H9 (cell line): ENCODE measurements at regions not wholly inside any gene's neighbourhood (a gene's known extent, or its start where the extent isn't known, plus 50 kb on each side); places are given as distances from the start of the nearest gene placed in this dataset.

Source experiments
- DNase-seq: peaks from one replicate; pipeline ENCODE4 v3.0.0-alpha.2; 2017
- H2AFZ ChIP-seq: one replicate; pipeline ENCODE4 v1.6.1; 2013; ENCODE audit warnings: mild to moderate bottlenecking, low read length, control low read depth, moderate library complexity
- H2AK5ac ChIP-seq: 2 replicates; pipeline ENCODE4 v1.6.1; 2013; ENCODE audit warnings: low read length, control low read depth, mixed read lengths; ENCODE audit not compliant: insufficient read length
- H2BK120ac ChIP-seq: one replicate; pipeline ENCODE4 v1.6.1; 2013; ENCODE audit warnings: low read depth, mild to moderate bottlenecking, low read length, control low read depth, inconsistent platforms; ENCODE audit not compliant: poor library complexity, severe bottlenecking
- H2BK12ac ChIP-seq: 2 replicates; pipeline ENCODE4 v1.6.1; 2013; ENCODE audit warnings: low read length, control low read depth, mixed read lengths, low read depth; ENCODE audit not compliant: insufficient read length
- H2BK15ac ChIP-seq: 2 replicates; pipeline ENCODE4 v1.6.1; 2013; ENCODE audit warnings: low read depth, low read length, control low read depth
- H2BK20ac ChIP-seq: one replicate; pipeline ENCODE4 v1.6.1; 2013; ENCODE audit warnings: low read depth, mild to moderate bottlenecking, low read length, control low read depth, inconsistent platforms; ENCODE audit not compliant: poor library complexity, severe bottlenecking
- H2BK5ac ChIP-seq: 2 replicates; pipeline ENCODE4 v1.6.1; 2013; ENCODE audit warnings: low read length, control low read depth, mixed read lengths; ENCODE audit not compliant: insufficient read length
- H3K14ac ChIP-seq: 2 replicates; pipeline ENCODE4 v1.6.1; 2013; ENCODE audit warnings: low read length, control low read depth; ENCODE audit not compliant: insufficient read depth
- H3K18ac ChIP-seq: 2 replicates; pipeline ENCODE4 v1.6.1; 2013; ENCODE audit warnings: low read depth, mild to moderate bottlenecking, mixed read lengths, low read length, control low read depth; ENCODE audit not compliant: insufficient read length
- H3K23ac ChIP-seq: 2 replicates; pipeline ENCODE4 v1.6.1; 2013; ENCODE audit warnings: low read length, control low read depth, mixed read lengths, low read depth; ENCODE audit not compliant: insufficient read length
- H3K23me2 ChIP-seq: 2 replicates; pipeline ENCODE4 v1.6.1; 2013; ENCODE audit warnings: low read depth, mild to moderate bottlenecking, mixed read lengths, low read length, control low read depth; ENCODE audit not compliant: insufficient read length, poor library complexity, severe bottlenecking
- H3K27ac ChIP-seq: 2 replicates; pipeline ENCODE4 v1.5.1; 2013; ENCODE audit warnings: low read length, control low read depth, mixed read lengths, low read depth; ENCODE audit not compliant: insufficient read length
- H3K27me3 ChIP-seq: 2 replicates; pipeline ENCODE4 v1.6.1; 2013; ENCODE audit warnings: low read length, control low read depth, inconsistent platforms; ENCODE audit not compliant: insufficient read depth
- H3K4ac ChIP-seq: 2 replicates; pipeline ENCODE4 v1.6.1; 2013; ENCODE audit warnings: low read depth, mild to moderate bottlenecking, control low read depth, inconsistent platforms, low read length, moderate library complexity
- H3K4me1 ChIP-seq: 2 replicates; pipeline ENCODE4 v1.6.1; 2013; ENCODE audit warnings: low read length, control low read depth, inconsistent platforms; ENCODE audit not compliant: insufficient read depth
- H3K4me2 ChIP-seq: 2 replicates; pipeline ENCODE4 v1.6.1; 2013; ENCODE audit warnings: low read length, control low read depth, mixed read lengths; ENCODE audit not compliant: insufficient read length, insufficient read depth
- H3K56ac ChIP-seq: 2 replicates; pipeline ENCODE4 v1.6.1; 2013; ENCODE audit warnings: low read depth, mild to moderate bottlenecking, mixed read lengths, low read length, control low read depth; ENCODE audit not compliant: insufficient read length
- H3K79me1 ChIP-seq: 2 replicates; pipeline ENCODE4 v1.6.1; 2013; ENCODE audit warnings: low read depth, mild to moderate bottlenecking, moderate library complexity, low read length, control low read depth, inconsistent platforms; ENCODE audit not compliant: insufficient read depth, poor library complexity, severe bottlenecking
- H3K79me2 ChIP-seq: 2 replicates; pipeline ENCODE4 v1.6.1; 2013; ENCODE audit warnings: low read length, control low read depth, inconsistent platforms; ENCODE audit not compliant: insufficient read depth
- H3K9ac ChIP-seq: 2 replicates; pipeline ENCODE4 v1.6.1; 2013; ENCODE audit warnings: low read length, control low read depth, mixed read lengths; ENCODE audit not compliant: insufficient read length; ENCODE audit errors: extremely low read depth
- H3K9me3 ChIP-seq: one replicate; pipeline ENCODE4 v1.6.1; 2013; ENCODE audit warnings: low read depth, low read length, inconsistent platforms; ENCODE audit not compliant: control insufficient read depth
- H3T11ph ChIP-seq: one replicate; pipeline ENCODE4 v1.6.1; 2013; ENCODE audit warnings: mild to moderate bottlenecking, low read length, control low read depth, inconsistent platforms
- H4K20me1 ChIP-seq: one replicate; pipeline ENCODE4 v1.6.1; 2013; ENCODE audit not compliant: control insufficient read depth, insufficient read length, insufficient read depth
- H4K5ac ChIP-seq: 2 replicates; pipeline ENCODE4 v1.6.1; 2013; ENCODE audit warnings: low read depth, mild to moderate bottlenecking, mixed read lengths, low read length, control low read depth; ENCODE audit not compliant: insufficient read length
- H4K8ac ChIP-seq: replicated peaks from 2 replicates; pipeline ENCODE4 v1.6.1; 2013; ENCODE audit warnings: low read length, control low read depth, mixed read lengths, low read depth; ENCODE audit not compliant: insufficient read length
- H4K91ac ChIP-seq: 2 replicates; pipeline ENCODE4 v1.6.1; 2013; ENCODE audit warnings: low read depth, mild to moderate bottlenecking, moderate library complexity, mixed read lengths, low read length, control low read depth; ENCODE audit not compliant: insufficient read length
- H3K27ac Mint-ChIP-seq, 3 experiments: 2 replicates in 2 of 3; 3 replicates in 1 of 3; pipeline ENCODE4 v1.8.0; 2020 to 2021; ENCODE audit warnings: mixed read lengths in 3 of 3, mild to moderate bottlenecking in 1 of 3, moderate library complexity in 1 of 3
- H3K27me3 Mint-ChIP-seq: 2 replicates; pipeline ENCODE4 v1.8.0; 2021; ENCODE audit warnings: low read depth, mild to moderate bottlenecking, moderate library complexity, mixed read lengths
- H3K36me3 Mint-ChIP-seq, 3 experiments: 2 replicates in 2 of 3; 3 replicates in 1 of 3; pipeline ENCODE4 v1.8.0; 2020 to 2021; ENCODE audit warnings: low read depth in 3 of 3, mixed read lengths in 3 of 3; ENCODE audit not compliant: insufficient read depth in 1 of 3
- H3K4me1 Mint-ChIP-seq, 2 experiments: 2 replicates each; pipeline ENCODE4 v1.8.0; 2020; ENCODE audit warnings: mixed read lengths in 2 of 2
- H3K4me3 Mint-ChIP-seq, 2 experiments: 2 replicates in 1 of 2; 3 replicates in 1 of 2; pipeline ENCODE4 v1.8.0; 2020 to 2021; ENCODE audit warnings: mild to moderate bottlenecking in 2 of 2, mixed read lengths in 2 of 2, moderate library complexity in 1 of 2
- H3K9me3 Mint-ChIP-seq, 2 experiments: 2 replicates in 1 of 2; 3 replicates in 1 of 2; pipeline ENCODE4 v1.8.0; 2020; ENCODE audit warnings: mild to moderate bottlenecking in 2 of 2, mixed read lengths in 2 of 2, moderate library complexity in 1 of 2
- CTCF ChIP-seq: fragments of 200-600 bp; sonication (generic); conservative IDR thresholded peaks from 3 replicates; pipeline ENCODE4 v1.8.0; 2021; ENCODE audit warnings: antibody characterized with exemption, mild to moderate bottlenecking
- WGBS: extraction: QIAGEN DNeasy Blood & Tissue Kit; methylation state at CpG from one replicate; pipeline ENCODE4 v1.1.7; 2013; ENCODE audit warnings: missing lambda C conversion rate, low lambda C conversion rate, mixed read lengths; ENCODE audit not compliant: insufficient read length; ENCODE audit errors: extremely low coverage; 5-methylcytosine and 5-hydroxymethylcytosine counted together

- H4K5ac ChIP-seq: no peak overlapping the region
- H3K14ac ChIP-seq: no peak overlapping the region
- H3K23me2 ChIP-seq: no peaks in the 10 kb centered on the region
- no peaks in the 10 kb centered on the region for H3K4me1 ChIP-seq
- no peak overlapping the region for H3T11ph ChIP-seq
- no peak overlapping the region for H2BK12ac ChIP-seq
- H3K4ac ChIP-seq: no peak overlapping the region
- no peak overlapping the region for H3K56ac ChIP-seq
- no peaks in the 10 kb centered on the region for H4K20me1 ChIP-seq
- H2BK20ac ChIP-seq: no peak overlapping the region
- H3K4me3 Mint-ChIP-seq: no peak overlapping the region; a peak in 1 of 5 replicates
- no peaks in the 10 kb centered on the region for H3K9me3 ChIP-seq
- no CpG with 5 or more reads among the region's 4 CpGs for WGBS
- H2BK15ac ChIP-seq: no peak overlapping the region
- peaks cover 11% of the 10 kb centered on the region for H3K27me3 Mint-ChIP-seq
- H2BK120ac ChIP-seq: no peak overlapping the region
- no peak overlapping the region for H2AK5ac ChIP-seq
- H2BK5ac ChIP-seq: no peak overlapping the region
- H3K27ac ChIP-seq: no peak overlapping the region
- H4K91ac ChIP-seq: no peak overlapping the region
- H3K79me2 ChIP-seq: no peaks in the 10 kb centered on the region
- H3K79me1 ChIP-seq: no peaks in the 10 kb centered on the region
- H3K9me3 Mint-ChIP-seq: no peaks in the 10 kb centered on the region
- H3K27ac Mint-ChIP-seq: no peak overlapping the region
- H3K23ac ChIP-seq: no peak overlapping the region
- no peaks in the 10 kb centered on the region for H3K36me3 Mint-ChIP-seq
- peaks cover 0 to 5% of the 10 kb centered on the region in 2 experiments; a peak in 2 of 4 replicates for H3K4me1 Mint-ChIP-seq
- no peak overlapping the region for H3K4me2 ChIP-seq
- no peak overlapping the region for H3K18ac ChIP-seq
- DNase-seq: no peak
- no peak for TF ChIP-seq CTCF
- H3K27me3 ChIP-seq: no peaks in the 10 kb centered on the region
- H4K8ac ChIP-seq: no peak overlapping the region
- H3K9ac ChIP-seq: no peak overlapping the region
- H2AFZ ChIP-seq: no peak overlapping the region
Measured at GRCh38 chr2:176473177-176473576, 203.9 kb downstream of the MTX2 start.
